ENCODE measurements at regions not wholly inside any gene's neighbourhood (a gene's known extent, or its start where the extent isn't known, plus 50 kb on each side); places are given as distances from the start of the nearest gene placed in this dataset.

- Histone ChIP-seq H2BK20ac (ENCODE audit: low read depth, low read length) (no peak overlapping the region), H3K9me3 (ENCODE audit: control insufficient read depth, insufficient read depth, low read length) (no peaks in the 10 kb centered on the region), H3K79me1 (ENCODE audit: low read depth in 1 of 2, low read length in 2 of 2) (no peaks in the 10 kb centered on the region), H2AFZ (replicated peaks; ENCODE audit: low read length, poor library complexity) (no peak overlapping the region), H3K56ac (ENCODE audit: extremely low read depth, insufficient read depth, low read length) (no peak overlapping the region), H4K91ac (ENCODE audit: insufficient read depth, low read depth, low read length) (no peak overlapping the region), H3K23ac (ENCODE audit: low read depth, low read length) (no peak overlapping the region), H2BK15ac (ENCODE audit: low read depth, low read length) (no peak overlapping the region), H3K9ac (ENCODE audit: low read depth, low read length) (no peak overlapping the region), H3K36me3 (ENCODE audit: control insufficient read depth, insufficient read depth, low read length) (no peaks in the 10 kb centered on the region), H3K9me1 (ENCODE audit: insufficient read depth, low read length) (no peaks in the 10 kb centered on the region), H4K20me1 (ENCODE audit: insufficient read depth, low read length) (no peaks in the 10 kb centered on the region), H3K27me3 (ENCODE audit: control insufficient read depth, insufficient read depth, low read length) (no peaks in the 10 kb centered on the region), H3K4ac (ENCODE audit: low read depth, low read length) (no peak overlapping the region), H3K18ac (ENCODE audit: low read depth, low read length) (no peak overlapping the region), H4K5ac (ENCODE audit: low read depth, low read length) (no peak overlapping the region), H3K27ac (ENCODE audit: insufficient read depth, low read length) (no peak overlapping the region), H3K4me3 (ENCODE audit: insufficient read depth, low read depth, low read length) (no peak overlapping the region), H2AK5ac (ENCODE audit: low read depth, low read length) (no peak overlapping the region), H3K4me2 (ENCODE audit: low read depth, low read length) (no peak overlapping the region), H2AK9ac (replicated peaks; ENCODE audit: low read depth, low read length, poor library complexity) (no peak overlapping the region), H3K4me1 (ENCODE audit: control insufficient read depth, insufficient read depth, low read length) (no peaks in the 10 kb centered on the region), H2BK5ac (ENCODE audit: low read depth, low read length, poor library complexity, severe bottlenecking) (no peak overlapping the region), H4K8ac (ENCODE audit: low read depth in 2 of 2, low read length in 2 of 2) (no peak overlapping the region), H3K14ac (replicated peaks; ENCODE audit: low read depth, low read length) (no peak overlapping the region), H2BK120ac (ENCODE audit: low read depth, low read length) (no peak overlapping the region)
- intact Hi-C loops (cut with micrococcal nuclease), result no loop called here
- POLR2A ChIA-PET (ENCODE audit: unreplicated experiment), result no interaction called here
- CTCF ChIA-PET, result no interaction called here
- dilution Hi-C loops (cut with HindIII; ENCODE audit: low sequenced_read_pairs, unreplicated experiment), result no loop called here
- DNase-seq (no peak), ATAC-seq (ENCODE audit: low read depth) (no peak)
- no TSS peak for BruUV-seq (replicated peaks)
- TF ChIP-seq USF2 (IDR thresholded peaks at IDR 0.05; ENCODE audit: low read depth, low read length) (no peak), MXI1 (IDR thresholded peaks at IDR 0.05; ENCODE audit: borderline replicate concordance, low read depth, low read length) (no peak)
- WGBS, 2 experiments (ENCODE audit: extremely low coverage in 2 of 2, insufficient read length in 1 of 2), result no CpG with 5 or more reads among the region's 2 CpGs
- in situ Hi-C loops (cut with MboI; ENCODE audit: low sequenced_read_pairs), result no loop called here
These were observed 494.1 kb upstream of the MEIS1 start for GRCh38 chr2:65940856-65941255.

Measured in IMR-90 (cell line).